Transverse colon (tissue), 3 donors: ENCODE measurements at regions not wholly inside any gene's neighbourhood (a gene's known extent, or its start where the extent isn't known, plus 50 kb on each side); places are given as distances from the start of the nearest gene placed in this dataset.

Experiments used
- CTCF ChIP-seq, 5 experiments: fragments of 200-600 bp in 3 of 5; fragments of 450-650 bp in 2 of 5; sonication (generic) in 3 of 5; IDR thresholded peaks; 1 replicate in 2 of 5; 2 replicates in 3 of 5; pipeline ENCODE4 v1.5.1; 2016 to 2017; ENCODE audit warnings: antibody characterized with exemption in 5 of 5, inconsistent platforms in 3 of 5, mild to moderate bottlenecking in 2 of 5, moderate library complexity in 1 of 5
- EP300 ChIP-seq: sonication (generic); formaldehyde crosslinking; IDR thresholded peaks from one replicate; pipeline ENCODE4 v1.6.1; 2017; ENCODE audit warnings: antibody characterized with exemption, low read depth

GRCh38 chr2:130286983-130287655 is 55.6 kb upstream of the IMP4 start:
- TF ChIP-seq EP300 (no peak), CTCF (IDR thresholded peaks at IDR 0.05) (no peak)
